OCI-LY7 (cell line): ENCODE measurements at regions not wholly inside any gene's neighbourhood (a gene's known extent, or its start where the extent isn't known, plus 50 kb on each side); places are given as distances from the start of the nearest gene placed in this dataset.

Experiments used
- EZH2phosphoT487 ChIP-seq: fragments of 200-600 bp; sonication (generic); IDR thresholded peaks from 2 replicates; pipeline ENCODE4 v1.6.1; 2018; ENCODE audit warnings: low read depth, borderline replicate concordance, mild to moderate bottlenecking, mixed run types, antibody characterized with exemption, low read length, moderate library complexity, mixed read lengths
- TF ChIP-seq, protein P1 (sequence below): fragments of 200-600 bp; sonication (generic); conservative IDR thresholded peaks from 2 replicates; pipeline ENCODE4 v1.5.1; 2014; ENCODE audit warnings: mild to moderate bottlenecking, antibody characterized with exemption, low read length, moderate library complexity, mixed read lengths

DNA sequence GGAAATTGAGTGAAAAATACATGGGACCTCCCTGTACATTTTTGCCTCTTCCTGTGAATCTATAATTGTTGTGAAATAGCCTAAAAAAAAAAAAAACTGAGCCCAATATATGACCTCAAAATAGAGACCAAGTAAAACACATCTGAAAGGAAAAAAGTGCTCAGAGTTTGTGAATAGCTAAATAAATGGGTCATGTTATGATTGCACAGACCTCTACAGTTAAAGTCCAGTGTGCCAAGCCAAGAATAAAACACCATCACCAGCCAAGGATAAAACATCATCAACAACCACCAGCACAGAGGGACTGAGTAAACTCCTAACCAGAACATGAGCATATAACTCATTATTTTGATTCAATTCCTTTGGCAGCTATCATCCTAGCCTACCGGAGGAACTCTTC is 115.6 kb upstream of the AGTR1 start:
- TF ChIP-seq, protein P1, sequence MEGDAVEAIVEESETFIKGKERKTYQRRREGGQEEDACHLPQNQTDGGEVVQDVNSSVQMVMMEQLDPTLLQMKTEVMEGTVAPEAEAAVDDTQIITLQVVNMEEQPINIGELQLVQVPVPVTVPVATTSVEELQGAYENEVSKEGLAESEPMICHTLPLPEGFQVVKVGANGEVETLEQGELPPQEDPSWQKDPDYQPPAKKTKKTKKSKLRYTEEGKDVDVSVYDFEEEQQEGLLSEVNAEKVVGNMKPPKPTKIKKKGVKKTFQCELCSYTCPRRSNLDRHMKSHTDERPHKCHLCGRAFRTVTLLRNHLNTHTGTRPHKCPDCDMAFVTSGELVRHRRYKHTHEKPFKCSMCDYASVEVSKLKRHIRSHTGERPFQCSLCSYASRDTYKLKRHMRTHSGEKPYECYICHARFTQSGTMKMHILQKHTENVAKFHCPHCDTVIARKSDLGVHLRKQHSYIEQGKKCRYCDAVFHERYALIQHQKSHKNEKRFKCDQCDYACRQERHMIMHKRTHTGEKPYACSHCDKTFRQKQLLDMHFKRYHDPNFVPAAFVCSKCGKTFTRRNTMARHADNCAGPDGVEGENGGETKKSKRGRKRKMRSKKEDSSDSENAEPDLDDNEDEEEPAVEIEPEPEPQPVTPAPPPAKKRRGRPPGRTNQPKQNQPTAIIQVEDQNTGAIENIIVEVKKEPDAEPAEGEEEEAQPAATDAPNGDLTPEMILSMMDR: no peak
- TF ChIP-seq EZH2phosphoT487: no peak
